ENCODE measurements at regions not wholly inside any gene's neighbourhood (a gene's known extent, or its start where the extent isn't known, plus 50 kb on each side); places are given as distances from the start of the nearest gene placed in this dataset.
A peak's percentile ranks its signal among the peaks of the same experiment; 100 is the strongest.

DNA sequence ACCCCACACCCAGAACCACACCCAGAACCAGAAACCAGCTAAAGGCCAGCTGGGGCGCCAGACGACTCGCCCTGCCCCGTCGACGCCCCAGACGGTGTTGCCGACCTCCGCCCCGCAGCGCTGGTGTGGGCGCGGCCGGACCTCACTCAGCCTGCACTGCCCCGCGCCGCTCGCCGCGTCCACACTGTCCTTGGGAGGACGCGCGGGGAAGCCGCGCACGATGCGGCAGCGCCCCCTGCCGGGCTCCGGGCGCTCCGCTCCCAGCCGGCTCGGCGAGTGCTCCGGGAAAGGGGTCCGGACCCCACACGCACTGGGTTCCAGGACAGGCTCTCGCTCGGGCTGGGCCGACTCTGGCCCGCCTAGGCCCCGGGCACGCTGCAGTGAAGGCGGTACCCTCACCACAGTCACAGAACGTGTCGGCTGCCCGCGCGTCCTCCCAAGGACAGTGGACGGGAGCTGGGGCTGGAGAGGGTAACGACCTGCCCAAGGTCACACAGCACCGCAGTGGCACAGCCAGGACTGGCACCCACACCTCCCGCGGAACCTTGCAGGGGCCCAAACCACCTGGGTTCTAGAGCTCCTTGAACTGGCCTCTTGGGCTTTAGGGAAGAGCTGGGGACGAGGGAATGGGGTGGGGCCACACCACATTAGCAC lies 90.2 kb downstream of the DMRTA2 start:
- ChIA-PET RAD21 (ENCODE audit: low non-redundant PET in 1 of 2, low total read pairs in 2 of 2, uncharacterized antibody in 2 of 2, unreplicated experiment in 2 of 2) (no interaction called here), CTCF (interaction anchor here (1.0 to 2.8 kb wide), 7 partner anchors 9 to 1761 kb away, joined by 3 to 14 read pairs (median 5); no protein-coding TSS in a partner anchor), POLR2A (no interaction called here)
- Histone ChIP-seq H3K9ac (ENCODE audit: low read length) (peak overlapping the region; percentile 42), H3K9me3 (ENCODE audit: control insufficient read depth in 1 of 2, insufficient read depth in 1 of 2, low read depth in 1 of 2, low read length in 2 of 2) (no peaks in the 10 kb centered on the region), H3K4me3 (replicated peaks in 1 of 2; ENCODE audit: low read depth in 1 of 2, low read length in 2 of 2) (peak overlapping the region; percentile 54 to 65), H2AFZ (ENCODE audit: low read depth, low read length, poor library complexity, severe bottlenecking) (peak overlapping the region; percentile 98), H3K27ac (ENCODE audit: low read depth, low read length) (peak overlapping the region; percentile 59; the same call in 1 of the 2 replicates), H3K4me1 (ENCODE audit: control insufficient read depth in 1 of 2, insufficient read depth in 2 of 2, low read length in 2 of 2) (peaks cover 3 to 13% of the 10 kb centered on the region in 2 experiments; a peak in 2 of 4 replicates), H3K4me2 (ENCODE audit: low read length) (peak overlapping the region; percentile 100), H3K36me3 (ENCODE audit: control insufficient read depth in 1 of 2, insufficient read depth in 2 of 2, low read length in 2 of 2) (no peaks in the 10 kb centered on the region), H3K27me3 (ENCODE audit: insufficient read depth, low read length) (peaks cover 31% of the 10 kb centered on the region; the same call in 1 of the 2 replicates), H3K79me2 (ENCODE audit: insufficient read depth, low read length) (no peaks in the 10 kb centered on the region), H4K20me1 (ENCODE audit: insufficient read depth) (no peaks in the 10 kb centered on the region), H3K9me2 (ENCODE audit: insufficient read depth) (no peaks in the 10 kb centered on the region)
- BruUV-seq (replicated peaks), result no TSS peak
- intact Hi-C loops (cut with micrococcal nuclease), result loop anchor here (1.0 to 5.0 kb wide), 3 partner anchors 1417 to 1761 kb away; no protein-coding TSS in a partner anchor
- DNase-seq (ENCODE audit: low read depth, low spot score), result no peak
- TF ChIP-seq POLR2AphosphoS5 (IDR thresholded peaks at IDR 0.05; ENCODE audit: low read depth, low read length), result no peak
- peak; percentile 82 for TF ChIP-seq RAD21 (IDR thresholded peaks at IDR 0.05; ENCODE audit: low read depth)
- TF ChIP-seq, protein P1, sequence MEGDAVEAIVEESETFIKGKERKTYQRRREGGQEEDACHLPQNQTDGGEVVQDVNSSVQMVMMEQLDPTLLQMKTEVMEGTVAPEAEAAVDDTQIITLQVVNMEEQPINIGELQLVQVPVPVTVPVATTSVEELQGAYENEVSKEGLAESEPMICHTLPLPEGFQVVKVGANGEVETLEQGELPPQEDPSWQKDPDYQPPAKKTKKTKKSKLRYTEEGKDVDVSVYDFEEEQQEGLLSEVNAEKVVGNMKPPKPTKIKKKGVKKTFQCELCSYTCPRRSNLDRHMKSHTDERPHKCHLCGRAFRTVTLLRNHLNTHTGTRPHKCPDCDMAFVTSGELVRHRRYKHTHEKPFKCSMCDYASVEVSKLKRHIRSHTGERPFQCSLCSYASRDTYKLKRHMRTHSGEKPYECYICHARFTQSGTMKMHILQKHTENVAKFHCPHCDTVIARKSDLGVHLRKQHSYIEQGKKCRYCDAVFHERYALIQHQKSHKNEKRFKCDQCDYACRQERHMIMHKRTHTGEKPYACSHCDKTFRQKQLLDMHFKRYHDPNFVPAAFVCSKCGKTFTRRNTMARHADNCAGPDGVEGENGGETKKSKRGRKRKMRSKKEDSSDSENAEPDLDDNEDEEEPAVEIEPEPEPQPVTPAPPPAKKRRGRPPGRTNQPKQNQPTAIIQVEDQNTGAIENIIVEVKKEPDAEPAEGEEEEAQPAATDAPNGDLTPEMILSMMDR (IDR thresholded peaks at IDR 0.05 in 2 of 3, conservative IDR thresholded peaks at IDR 0.05 in 1 of 3; ENCODE audit: borderline replicate concordance in 1 of 3, insufficient read depth in 1 of 3, low read depth in 2 of 3, low read length in 2 of 3), result peak; percentile 71 to 95 (median 72)
- TF ChIP-seq ZFX (IDR thresholded peaks at IDR 0.05), result no peak
- ATAC-seq, result peak; percentile 90

DNA sequence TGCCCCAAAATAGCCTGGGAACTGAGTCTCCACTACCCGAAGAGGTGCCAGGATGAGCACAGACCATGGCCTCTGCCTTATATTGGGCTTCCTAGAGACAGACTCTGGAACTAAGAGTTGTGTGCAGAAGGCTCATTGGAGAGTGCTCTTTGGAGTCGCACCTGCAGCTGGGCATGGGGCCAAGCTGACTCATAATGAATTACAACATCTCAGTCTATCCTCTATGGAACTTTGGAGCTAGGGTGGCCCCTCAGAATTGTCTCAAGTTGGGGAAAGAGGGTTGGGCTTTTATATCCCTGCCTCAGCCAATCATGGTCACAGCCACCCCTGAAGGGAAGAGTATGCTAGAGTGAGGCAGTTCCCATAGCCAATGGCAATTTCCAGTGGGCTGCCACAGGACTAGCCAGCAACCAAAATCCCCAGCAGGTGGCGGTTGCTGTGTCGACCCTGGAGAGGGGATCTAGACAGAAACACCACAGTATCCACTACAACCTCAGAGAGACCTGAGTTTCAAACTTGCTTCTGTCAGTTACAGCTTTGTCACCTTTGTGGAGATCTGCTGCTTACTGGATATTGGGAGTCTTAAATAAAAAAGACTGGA lies 93.8 kb downstream of the DMRTA2 start:
- intact Hi-C loops (cut with micrococcal nuclease), result no loop called here
- TF ChIP-seq, protein P2, sequence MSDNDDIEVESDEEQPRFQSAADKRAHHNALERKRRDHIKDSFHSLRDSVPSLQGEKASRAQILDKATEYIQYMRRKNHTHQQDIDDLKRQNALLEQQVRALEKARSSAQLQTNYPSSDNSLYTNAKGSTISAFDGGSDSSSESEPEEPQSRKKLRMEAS (IDR thresholded peaks at IDR 0.05), result no peak
- TF ChIP-seq CEBPB (IDR thresholded peaks at IDR 0.05; ENCODE audit: low read depth) (peak; percentile 77), ELF1 (IDR thresholded peaks at IDR 0.05; ENCODE audit: borderline replicate concordance, low read depth) (no peak), EZH2 (IDR thresholded peaks at IDR 0.05) (no peak), FOSL1 (IDR thresholded peaks at IDR 0.05; ENCODE audit: low read depth) (peak; percentile 24; the same call in 1 of the 2 replicates), ZFX (IDR thresholded peaks at IDR 0.05) (no peak), POLR2A (IDR thresholded peaks at IDR 0.05; ENCODE audit: borderline replicate concordance, extremely low read depth, insufficient read depth, insufficient read length) (no peak)
- TF ChIP-seq, protein P1 (IDR thresholded peaks at IDR 0.05 in 2 of 3, conservative IDR thresholded peaks at IDR 0.05 in 1 of 3; ENCODE audit: borderline replicate concordance in 1 of 3, insufficient read depth in 1 of 3, low read depth in 2 of 3, low read length in 2 of 3), result peak in 2 of 3 experiments; percentile 21 to 47; a peak in 2 of 6 replicates
- no peak overlapping the region for H3K4me3 ChIP-seq (replicated peaks in 1 of 2; ENCODE audit: low read depth in 1 of 2, low read length in 2 of 2)
- H3K79me2 ChIP-seq (ENCODE audit: insufficient read depth, low read length), result no peaks in the 10 kb centered on the region
- H3K27ac ChIP-seq (ENCODE audit: low read depth, low read length), result no peak overlapping the region
- no peak overlapping the region for H2AFZ ChIP-seq (ENCODE audit: low read depth, low read length, poor library complexity, severe bottlenecking)
- no peaks in the 10 kb centered on the region; the same call in 1 of the 2 replicates for H4K20me1 ChIP-seq (ENCODE audit: insufficient read depth)
- ChIA-PET RAD21 (ENCODE audit: low non-redundant PET in 1 of 2, low total read pairs in 2 of 2, uncharacterized antibody in 2 of 2, unreplicated experiment in 2 of 2) (no interaction called here), POLR2A (no interaction called here), CTCF (no interaction called here)
- no peaks in the 10 kb centered on the region for H3K9me2 ChIP-seq (ENCODE audit: insufficient read depth)
- ATAC-seq (no peak), DNase-seq (ENCODE audit: low read depth, low spot score) (no peak)
- H3K27me3 ChIP-seq (ENCODE audit: insufficient read depth, low read length), result peaks cover 35% of the 10 kb centered on the region; the same call in 1 of the 2 replicates
- H3K9ac ChIP-seq (ENCODE audit: low read length), result no peak overlapping the region
- no peaks in the 10 kb centered on the region for H3K9me3 ChIP-seq (ENCODE audit: control insufficient read depth in 1 of 2, insufficient read depth in 1 of 2, low read depth in 1 of 2, low read length in 2 of 2)
- BruUV-seq (replicated peaks), result no TSS peak
- peaks cover 3 to 13% of the 10 kb centered on the region in 2 experiments; a peak in 2 of 4 replicates for H3K4me1 ChIP-seq (ENCODE audit: control insufficient read depth in 1 of 2, insufficient read depth in 2 of 2, low read length in 2 of 2)
- no peak overlapping the region for H3K4me2 ChIP-seq (ENCODE audit: low read length)
- no peaks in the 10 kb centered on the region for H3K36me3 ChIP-seq (ENCODE audit: control insufficient read depth in 1 of 2, insufficient read depth in 2 of 2, low read length in 2 of 2)
